OCI-LY1 (cell line): ENCODE measurements at regions not wholly inside any gene's neighbourhood (a gene's known extent, or its start where the extent isn't known, plus 50 kb on each side); places are given as distances from the start of the nearest gene placed in this dataset.

Experiments
- H2AFZ ChIP-seq: fragments of 200-600 bp; sonication (generic), shearing (Covaris generic); 2 replicates; pipeline ENCODE4 v1.6.0; 2014; ENCODE audit warnings: antibody characterized with exemption, mild to moderate bottlenecking, low read length
- H3F3A ChIP-seq: fragments of 200-600 bp; sonication (generic), shearing (Covaris generic); 2 replicates; pipeline ENCODE4 v1.6.0; 2014; ENCODE audit warnings: mild to moderate bottlenecking, antibody characterized with exemption, low read length, moderate library complexity; ENCODE audit not compliant: insufficient read depth
- H3K27ac ChIP-seq: fragments of 200-600 bp; sonication (generic); 2 replicates; pipeline ENCODE4 v1.5.1; 2014; ENCODE audit warnings: low read length, mixed run types, mild to moderate bottlenecking, low read depth; ENCODE audit not compliant: poor library complexity, severe bottlenecking
- H3K27me3 ChIP-seq: fragments of 200-600 bp; sonication (generic); 2 replicates; pipeline ENCODE4 v1.6.0; 2014; ENCODE audit warnings: antibody characterized with exemption, mild to moderate bottlenecking, low read length, moderate library complexity; ENCODE audit not compliant: insufficient read depth
- H3K36me3 ChIP-seq: fragments of 200-600 bp; sonication (generic); 2 replicates; pipeline ENCODE4 v1.6.1; 2014; ENCODE audit warnings: mild to moderate bottlenecking, antibody characterized with exemption, low read length, moderate library complexity, mixed read lengths; ENCODE audit not compliant: insufficient read depth
- H3K4me1 ChIP-seq: fragments of 200-600 bp; sonication (generic); 2 replicates; pipeline ENCODE4 v1.5.1; 2014; ENCODE audit warnings: mild to moderate bottlenecking, low read length, moderate library complexity; ENCODE audit not compliant: insufficient read depth, severe bottlenecking
- H3K4me2 ChIP-seq: fragments of 200-600 bp; sonication (generic), shearing (Covaris generic); 2 replicates; pipeline ENCODE4 v1.6.1; 2014; ENCODE audit warnings: low read length
- H3K4me3 ChIP-seq: fragments of 200-600 bp; sonication (generic); 2 replicates; pipeline ENCODE4 v1.5.1; 2014; ENCODE audit warnings: low read length, low read depth, mild to moderate bottlenecking, mixed read lengths; ENCODE audit not compliant: poor library complexity, severe bottlenecking
- H3K79me2 ChIP-seq: fragments of 200-600 bp; shearing (Covaris generic); 2 replicates; pipeline ENCODE4 v1.6.1; 2016; ENCODE audit warnings: mixed run types, low read length, mixed read lengths; ENCODE audit not compliant: insufficient read depth
- H3K9ac ChIP-seq: fragments of 200-600 bp; sonication (generic), shearing (Covaris generic); 2 replicates; pipeline ENCODE4 v1.6.1; 2014; ENCODE audit warnings: mild to moderate bottlenecking, low read length, mixed read lengths
- H3K9me2 ChIP-seq: fragments of 200-600 bp; sonication (generic), shearing (Covaris generic); 2 replicates; pipeline ENCODE4 v1.6.1; 2014; ENCODE audit warnings: low read depth, mild to moderate bottlenecking, low read length, mixed read lengths
- H3K9me3 ChIP-seq: fragments of 200-600 bp; shearing (Covaris generic); 2 replicates; pipeline ENCODE4 v1.6.1; 2014; ENCODE audit warnings: low read length, mixed read lengths
- H4K20me1 ChIP-seq: fragments of 200-600 bp; sonication (generic), shearing (Covaris generic); 2 replicates; pipeline ENCODE4 v1.6.0; 2016; ENCODE audit warnings: mild to moderate bottlenecking, low read length; ENCODE audit not compliant: insufficient read depth
- CTCF ChIP-seq: fragments of 200-600 bp; sonication (generic), shearing (Covaris generic); IDR thresholded peaks from 2 replicates; pipeline ENCODE4 v1.5.1; 2017; ENCODE audit warnings: mild to moderate bottlenecking, antibody characterized with exemption, low read length, moderate library complexity, mixed read lengths
- EZH2 ChIP-seq: fragments of 200-600 bp; sonication (generic), shearing (Covaris generic); IDR thresholded peaks from 2 replicates; pipeline ENCODE4 v1.8.0; 2017; ENCODE audit warnings: borderline replicate concordance, mixed run types, mild to moderate bottlenecking, antibody characterized with exemption, low read length, moderate library complexity, mixed read lengths

- TF ChIP-seq CTCF = no peak
- no peak for TF ChIP-seq EZH2
- H3K9me2 ChIP-seq = no peaks in the 10 kb centered on the region
- peaks cover 20% of the 10 kb centered on the region for H3K27me3 ChIP-seq
- H3K9me3 ChIP-seq = peaks cover 6% of the 10 kb centered on the region; the same call in 1 of the 2 replicates
- H3K9ac ChIP-seq = no peak overlapping the region
- H3K4me1 ChIP-seq = no peaks in the 10 kb centered on the region
- H3F3A ChIP-seq = no peaks in the 10 kb centered on the region
- no peaks in the 10 kb centered on the region; the same call in 1 of the 2 replicates for H3K36me3 ChIP-seq
- H3K27ac ChIP-seq = no peak overlapping the region
- H3K79me2 ChIP-seq = no peaks in the 10 kb centered on the region
- no peaks in the 10 kb centered on the region for H4K20me1 ChIP-seq
- no peak overlapping the region for H2AFZ ChIP-seq
- H3K4me3 ChIP-seq = no peak overlapping the region
- H3K4me2 ChIP-seq = no peak overlapping the region
Measured at GRCh38 chr1:25109531-25109951, 122.8 kb downstream of the SYF2 start.

DNA sequence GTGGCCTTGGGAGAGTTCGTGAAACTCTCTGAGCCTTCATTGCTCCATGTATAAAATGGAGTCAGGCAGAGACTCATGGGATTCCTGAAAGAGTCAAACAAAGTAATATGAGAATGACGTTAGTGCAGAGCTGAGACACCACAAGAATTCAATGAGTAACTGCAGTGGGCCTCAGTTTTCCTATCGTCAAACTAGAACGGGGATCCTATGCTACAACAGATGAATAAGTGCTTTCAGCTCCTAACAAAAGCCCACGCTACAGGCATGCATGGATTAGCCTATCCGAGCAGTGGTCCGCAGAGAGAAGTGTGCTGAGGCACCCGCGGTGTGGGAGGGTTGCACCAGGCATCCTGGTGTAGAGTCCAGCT, 124.7 kb downstream of the SYF2 start:
- H3K27me3 ChIP-seq = peaks cover 20% of the 10 kb centered on the region
- H3K36me3 ChIP-seq = no peaks in the 10 kb centered on the region; the same call in 1 of the 2 replicates
- no peaks in the 10 kb centered on the region for H3K4me1 ChIP-seq
- H3K9me3 ChIP-seq = peaks cover 6% of the 10 kb centered on the region; the same call in 1 of the 2 replicates
- no peak overlapping the region for H3K27ac ChIP-seq
- no peaks in the 10 kb centered on the region for H3F3A ChIP-seq
- H2AFZ ChIP-seq = no peak overlapping the region
- no peak overlapping the region for H3K4me2 ChIP-seq
- H3K9me2 ChIP-seq = no peaks in the 10 kb centered on the region
- no peak overlapping the region for H3K4me3 ChIP-seq
- TF ChIP-seq EZH2 (no peak), CTCF (no peak)
- H3K9ac ChIP-seq = no peak overlapping the region
- H4K20me1 ChIP-seq = no peaks in the 10 kb centered on the region
- H3K79me2 ChIP-seq = no peaks in the 10 kb centered on the region

GRCh38 chr1:25106976-25107642, 125.2 kb downstream of the SYF2 start:
- Histone ChIP-seq H3K27ac (no peak overlapping the region), H3K4me3 (no peak overlapping the region), H3K9me2 (no peaks in the 10 kb centered on the region), H3K9ac (no peak overlapping the region), H3K36me3 (no peaks in the 10 kb centered on the region; the same call in 1 of the 2 replicates), H2AFZ (no peak overlapping the region), H3K9me3 (peaks cover 6% of the 10 kb centered on the region; the same call in 1 of the 2 replicates), H3K4me1 (no peaks in the 10 kb centered on the region), H4K20me1 (no peaks in the 10 kb centered on the region), H3F3A (no peaks in the 10 kb centered on the region), H3K79me2 (no peaks in the 10 kb centered on the region), H3K27me3 (peaks cover 20% of the 10 kb centered on the region), H3K4me2 (no peak overlapping the region)
- no peak for TF ChIP-seq EZH2
- TF ChIP-seq CTCF = no peak
